ENCODE measurements at regions not wholly inside any gene's neighbourhood (a gene's known extent, or its start where the extent isn't known, plus 50 kb on each side); places are given as distances from the start of the nearest gene placed in this dataset.

- no peak for TF ChIP-seq CTCF (conservative IDR thresholded peaks at IDR 0.05 in 1 of 2, IDR thresholded peaks at IDR 0.05 in 1 of 2; ENCODE audit: low read depth in 1 of 2, low read length in 2 of 2)
- TF ChIP-seq EZH2 (IDR thresholded peaks at IDR 0.05; ENCODE audit: low read length, missing control alignments) = no peak
These were observed 1238.9 kb downstream of the XPNPEP1 start for GRCh38 chr10:108684431-108684830.

Measured in fibroblast of lung (primary cell).